ENCODE measurements at regions not wholly inside any gene's neighbourhood (a gene's known extent, or its start where the extent isn't known, plus 50 kb on each side); places are given as distances from the start of the nearest gene placed in this dataset.
"Not testable (repeated sequence)": the region's sequence is repeated elsewhere in the genome, so short reads cannot be mapped to it uniquely, and the experiment has no call there.

DNA sequence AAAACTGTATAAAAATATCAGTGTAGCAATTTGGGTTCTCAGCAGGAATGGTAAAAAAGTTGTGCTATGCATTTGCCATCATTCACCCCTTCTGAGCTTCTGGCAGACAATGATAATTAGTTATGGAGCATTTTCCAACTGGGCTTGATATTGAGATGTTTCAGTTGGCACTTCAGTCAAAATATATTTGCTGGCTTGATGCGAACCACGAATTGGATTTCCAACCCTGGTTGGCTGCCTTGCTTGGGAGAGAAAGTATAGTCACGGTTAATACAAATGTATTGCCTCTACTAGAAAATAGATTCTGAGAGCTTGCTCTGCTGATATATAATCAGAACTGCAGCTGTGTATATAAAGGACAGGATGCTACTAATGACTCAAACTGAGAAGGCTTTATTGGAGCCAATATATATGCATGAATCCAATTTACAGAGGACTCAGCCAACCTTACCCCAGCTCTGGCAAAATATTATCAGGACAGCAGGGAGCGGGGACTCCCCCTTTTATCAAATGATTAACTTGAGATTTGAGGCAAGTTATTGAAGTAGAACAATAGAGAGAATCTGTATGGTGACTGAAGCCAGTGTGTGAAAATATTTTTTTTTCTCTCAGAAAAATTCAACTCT lies 219.8 kb upstream of the SMIM30 start:
- Histone ChIP-seq H3K27ac (ENCODE audit: low read depth, low read length) (no peak overlapping the region), H4K12ac (ENCODE audit: low read depth, low read length) (no peak overlapping the region), H2BK5ac (ENCODE audit: low read depth, low read length, poor library complexity) (no peak overlapping the region), H4K91ac (ENCODE audit: low read depth, low read length) (no peak overlapping the region), H2BK12ac (ENCODE audit: low read length) (no peak overlapping the region), H3K79me2 (ENCODE audit: control insufficient read depth, insufficient read depth, low read length, poor library complexity) (no peaks in the 10 kb centered on the region), H3K4me2 (ENCODE audit: low read length) (no peak overlapping the region), H3K79me1 (ENCODE audit: low read length) (no peaks in the 10 kb centered on the region), H3K18ac (ENCODE audit: low read length) (no peak overlapping the region), H3K9ac (ENCODE audit: low read length) (no peak overlapping the region), H2BK120ac (ENCODE audit: insufficient read depth, low read length, poor library complexity) (no peak overlapping the region), H4K8ac (ENCODE audit: low read depth, low read length) (no peak overlapping the region), H3K4me1 (ENCODE audit: control insufficient read depth in 1 of 2, insufficient read depth in 2 of 2, low read length in 2 of 2) (no peaks in the 10 kb centered on the region), H3K23ac (ENCODE audit: low read length) (no peak overlapping the region), H3K4ac (ENCODE audit: low read depth, low read length) (no peak overlapping the region), H3K27me3 (ENCODE audit: insufficient read depth, low read length) (no peaks in the 10 kb centered on the region), H2AK5ac (ENCODE audit: low read length) (no peak overlapping the region), H3K36me3 (ENCODE audit: control insufficient read depth in 1 of 2, insufficient read depth in 2 of 2, low read length in 2 of 2) (no peaks in the 10 kb centered on the region), H3K4me3 (ENCODE audit: low read depth, low read length) (no peak overlapping the region), H3K14ac (ENCODE audit: low read length) (no peak overlapping the region), H3K9me3 (ENCODE audit: insufficient read depth, low read depth, low read length) (no peaks in the 10 kb centered on the region), H2AFZ (ENCODE audit: insufficient read depth, low read length, poor library complexity) (no peak overlapping the region)
- WGBS (ENCODE audit: extremely low coverage, insufficient coverage, insufficient read length) = no CpG with 5 or more reads among the region's 4 CpGs
- DNase-seq = no peak

DNA sequence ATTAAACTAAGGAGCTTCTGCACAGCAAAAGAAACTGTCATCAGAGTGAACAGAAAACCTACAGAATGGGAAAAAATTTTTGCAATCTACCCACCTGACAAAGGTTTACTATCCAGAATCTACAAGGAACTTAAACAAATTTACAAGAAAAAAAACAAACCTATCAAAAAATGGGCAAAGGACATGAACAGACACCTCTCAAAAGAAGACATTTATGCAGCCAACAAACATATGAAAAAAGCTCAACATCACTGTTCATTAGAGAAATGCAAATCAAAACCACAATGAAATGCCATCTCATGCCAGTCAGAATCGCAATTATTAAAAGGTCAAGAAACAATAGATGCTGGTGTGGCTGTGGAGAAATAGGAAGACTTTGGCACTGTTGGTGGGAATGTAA lies 218.5 kb upstream of the SMIM30 start:
- H3K27ac ChIP-seq (ENCODE audit: low read depth, low read length); H2BK120ac ChIP-seq (ENCODE audit: insufficient read depth, low read length, poor library complexity); H2AK5ac ChIP-seq (ENCODE audit: low read length); H3K4me3 ChIP-seq (ENCODE audit: low read depth, low read length); H3K4ac ChIP-seq (ENCODE audit: low read depth, low read length); H3K9ac ChIP-seq (ENCODE audit: low read length); H4K12ac ChIP-seq (ENCODE audit: low read depth, low read length); H3K18ac ChIP-seq (ENCODE audit: low read length); H3K79me2 ChIP-seq (ENCODE audit: control insufficient read depth, insufficient read depth, low read length, poor library complexity); H3K4me2 ChIP-seq (ENCODE audit: low read length); H3K9me3 ChIP-seq (ENCODE audit: insufficient read depth, low read depth, low read length); H3K14ac ChIP-seq (ENCODE audit: low read length); H4K8ac ChIP-seq (ENCODE audit: low read depth, low read length); H3K4me1 ChIP-seq (ENCODE audit: control insufficient read depth in 1 of 2, insufficient read depth in 2 of 2, low read length in 2 of 2); H2BK5ac ChIP-seq (ENCODE audit: low read depth, low read length, poor library complexity); H3K79me1 ChIP-seq (ENCODE audit: low read length); H2BK12ac ChIP-seq (ENCODE audit: low read length); H3K23ac ChIP-seq (ENCODE audit: low read length); H3K36me3 ChIP-seq (ENCODE audit: control insufficient read depth in 1 of 2, insufficient read depth in 2 of 2, low read length in 2 of 2); H4K91ac ChIP-seq (ENCODE audit: low read depth, low read length); H3K27me3 ChIP-seq (ENCODE audit: insufficient read depth, low read length); H2AFZ ChIP-seq (ENCODE audit: insufficient read depth, low read length, poor library complexity); DNase-seq: not testable (repeated sequence)
- no CpG with 5 or more reads among the region's 1 CpG for WGBS (ENCODE audit: extremely low coverage, insufficient coverage, insufficient read length)

DNA sequence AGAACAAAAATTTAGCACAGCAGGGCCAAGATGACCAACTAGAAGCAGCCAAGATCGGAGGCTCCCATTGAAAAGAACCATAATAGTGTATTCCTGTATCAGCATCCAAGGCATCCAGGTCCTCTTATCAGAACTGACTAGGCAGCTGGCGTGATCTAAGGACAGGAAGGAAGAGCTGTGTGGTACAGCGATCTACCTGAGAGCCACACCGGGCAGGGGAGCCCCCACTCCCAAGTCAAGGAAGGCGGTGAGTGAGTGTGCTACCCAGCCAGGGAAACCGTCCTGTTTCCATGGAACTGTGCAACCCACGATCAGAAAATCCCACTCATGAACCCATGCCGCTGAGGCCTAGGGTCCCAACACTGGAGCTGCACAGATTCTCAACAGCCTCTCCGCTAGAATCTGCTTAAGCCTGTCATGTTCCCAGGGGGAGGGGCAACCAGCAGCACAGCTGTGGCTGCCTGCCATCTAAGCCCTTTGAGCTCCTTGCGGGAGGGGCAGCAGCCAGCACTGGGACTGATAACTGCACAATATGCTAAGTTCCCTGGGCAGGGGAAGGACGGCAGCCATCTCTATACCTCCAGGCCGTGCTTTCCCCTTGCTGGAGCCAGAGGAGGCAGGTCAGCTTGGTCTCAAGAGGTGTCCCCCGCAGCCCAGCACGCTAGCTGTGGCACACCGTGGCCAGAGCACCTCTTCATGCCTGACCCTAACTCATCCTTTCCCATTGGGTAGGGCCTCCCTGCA lies 213.0 kb upstream of the SMIM30 start:
- no peak for DNase-seq
- Histone ChIP-seq H3K79me2 (ENCODE audit: control insufficient read depth, insufficient read depth, low read length, poor library complexity) (no peaks in the 10 kb centered on the region), H3K4ac (ENCODE audit: low read depth, low read length) (no peak overlapping the region), H3K18ac (ENCODE audit: low read length) (no peak overlapping the region), H3K4me2 (ENCODE audit: low read length) (no peak overlapping the region), H4K91ac (ENCODE audit: low read depth, low read length) (no peak overlapping the region), H3K36me3 (ENCODE audit: control insufficient read depth in 1 of 2, insufficient read depth in 2 of 2, low read length in 2 of 2) (no peaks in the 10 kb centered on the region), H2AFZ (ENCODE audit: insufficient read depth, low read length, poor library complexity) (no peak overlapping the region), H2AK5ac (ENCODE audit: low read length) (no peak overlapping the region), H4K12ac (ENCODE audit: low read depth, low read length) (no peak overlapping the region), H2BK120ac (ENCODE audit: insufficient read depth, low read length, poor library complexity) (no peak overlapping the region), H3K23ac (ENCODE audit: low read length) (no peak overlapping the region), H3K4me1 (ENCODE audit: control insufficient read depth in 1 of 2, insufficient read depth in 2 of 2, low read length in 2 of 2) (no peaks in the 10 kb centered on the region), H3K14ac (ENCODE audit: low read length) (no peak overlapping the region), H3K27me3 (ENCODE audit: insufficient read depth, low read length) (no peaks in the 10 kb centered on the region), H3K27ac (ENCODE audit: low read depth, low read length) (no peak overlapping the region), H2BK5ac (ENCODE audit: low read depth, low read length, poor library complexity) (no peak overlapping the region), H4K8ac (ENCODE audit: low read depth, low read length) (no peak overlapping the region), H2BK12ac (ENCODE audit: low read length) (no peak overlapping the region), H3K9me3 (ENCODE audit: insufficient read depth, low read depth, low read length) (no peaks in the 10 kb centered on the region), H3K79me1 (ENCODE audit: low read length) (no peaks in the 10 kb centered on the region), H3K9ac (ENCODE audit: low read length) (peak overlapping the region; percentile 2), H3K4me3 (ENCODE audit: low read depth, low read length) (no peak overlapping the region)
- WGBS (ENCODE audit: extremely low coverage, insufficient coverage, insufficient read length) = no CpG with 5 or more reads among the region's 15 CpGs

DNA sequence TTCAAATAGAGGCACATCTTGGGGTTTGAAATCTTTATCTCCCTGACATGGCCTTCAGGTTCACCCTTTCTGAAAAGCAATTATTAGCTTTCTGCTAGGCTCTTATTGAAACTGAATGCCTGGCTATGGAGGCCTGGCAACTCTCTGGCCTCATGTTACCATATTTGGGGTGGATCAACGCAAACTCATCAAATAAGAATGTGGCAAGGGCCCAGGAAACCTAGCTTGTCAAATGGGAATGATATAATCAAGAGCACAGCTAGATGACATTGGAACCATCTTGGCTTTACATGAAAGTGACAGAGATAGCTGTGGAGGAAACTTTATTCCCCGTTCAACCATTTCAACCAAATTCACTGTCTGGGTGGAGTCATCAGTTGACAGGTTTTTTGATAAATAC lies 202.8 kb upstream of the SMIM30 start:
- H3K9me3 ChIP-seq (ENCODE audit: insufficient read depth, low read depth, low read length) = no peaks in the 10 kb centered on the region
- no peak overlapping the region for H2BK12ac ChIP-seq (ENCODE audit: low read length)
- no peak overlapping the region for H3K23ac ChIP-seq (ENCODE audit: low read length)
- no peak overlapping the region for H3K4ac ChIP-seq (ENCODE audit: low read depth, low read length)
- WGBS (ENCODE audit: extremely low coverage, insufficient coverage, insufficient read length) = no CpG with 5 or more reads among the region's 2 CpGs
- no peak overlapping the region for H4K8ac ChIP-seq (ENCODE audit: low read depth, low read length)
- no peaks in the 10 kb centered on the region for H3K4me1 ChIP-seq (ENCODE audit: control insufficient read depth in 1 of 2, insufficient read depth in 2 of 2, low read length in 2 of 2)
- no peak overlapping the region for H2BK5ac ChIP-seq (ENCODE audit: low read depth, low read length, poor library complexity)
- no peak overlapping the region for H3K18ac ChIP-seq (ENCODE audit: low read length)
- no peak overlapping the region for H2BK120ac ChIP-seq (ENCODE audit: insufficient read depth, low read length, poor library complexity)
- DNase-seq = no peak
- H3K9ac ChIP-seq (ENCODE audit: low read length) = no peak overlapping the region
- H3K14ac ChIP-seq (ENCODE audit: low read length) = no peak overlapping the region
- H2AK5ac ChIP-seq (ENCODE audit: low read length) = no peak overlapping the region
- H3K4me2 ChIP-seq (ENCODE audit: low read length) = no peak overlapping the region
- H3K79me2 ChIP-seq (ENCODE audit: control insufficient read depth, insufficient read depth, low read length, poor library complexity) = no peaks in the 10 kb centered on the region
- H3K79me1 ChIP-seq (ENCODE audit: low read length) = no peaks in the 10 kb centered on the region
- H3K27ac ChIP-seq (ENCODE audit: low read depth, low read length) = no peak overlapping the region
- no peak overlapping the region for H2AFZ ChIP-seq (ENCODE audit: insufficient read depth, low read length, poor library complexity)
- no peak overlapping the region for H4K12ac ChIP-seq (ENCODE audit: low read depth, low read length)
- H3K4me3 ChIP-seq (ENCODE audit: low read depth, low read length) = no peak overlapping the region
- no peaks in the 10 kb centered on the region for H3K36me3 ChIP-seq (ENCODE audit: control insufficient read depth in 1 of 2, insufficient read depth in 2 of 2, low read length in 2 of 2)
- H3K27me3 ChIP-seq (ENCODE audit: insufficient read depth, low read length) = no peaks in the 10 kb centered on the region
- no peak overlapping the region for H4K91ac ChIP-seq (ENCODE audit: low read depth, low read length)
